ENCODE measurements at regions not wholly inside any gene's neighbourhood (a gene's known extent, or its start where the extent isn't known, plus 50 kb on each side); places are given as distances from the start of the nearest gene placed in this dataset.
A peak's percentile ranks its signal among the peaks of the same experiment; 100 is the strongest.

DNA sequence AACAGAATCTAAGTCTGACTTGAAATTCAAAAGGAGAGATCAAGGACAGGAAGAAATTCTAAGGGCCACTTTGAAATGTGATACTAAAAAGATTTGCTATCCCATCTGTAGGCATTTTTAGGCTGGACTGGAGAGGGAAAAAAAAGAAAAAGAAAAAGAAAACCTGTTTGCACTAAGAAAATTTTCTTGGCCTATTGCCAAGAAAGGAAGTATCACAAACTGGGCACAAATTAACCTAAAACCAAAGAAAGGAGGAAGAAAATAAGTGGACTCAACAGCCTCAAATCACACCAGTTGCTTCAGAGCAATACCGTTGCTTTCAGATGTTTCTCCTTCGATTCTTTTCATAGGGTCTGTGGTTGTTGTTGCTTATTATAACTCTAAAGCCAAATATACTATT lies 287.9 kb upstream of the VRK2 start:
- peaks cover 9% of the 10 kb centered on the region; the same call in 1 of the 2 replicates for H3K4me1 ChIP-seq (ENCODE audit: control insufficient read depth, insufficient read depth, low read length)
- DNase-seq (ENCODE audit: low read depth, low spot score) (no peak), ATAC-seq (no peak)
- ChIA-PET CTCF (interaction anchor here (0.7 kb wide), 1 partner anchor 143 kb away, joined by 9 read pairs; no protein-coding TSS in a partner anchor), POLR2A (no interaction called here)
- H3K36me3 ChIP-seq (ENCODE audit: control insufficient read depth, insufficient read depth, low read length): no peaks in the 10 kb centered on the region
- H3K9me3 ChIP-seq (ENCODE audit: control insufficient read depth, insufficient read depth, low read depth, low read length): no peaks in the 10 kb centered on the region
- no peak for TF ChIP-seq TCF7L2 (IDR thresholded peaks at IDR 0.05; ENCODE audit: low read depth, low read length)
- no peak for TF ChIP-seq REST (IDR thresholded peaks at IDR 0.05; ENCODE audit: insufficient read depth in 1 of 2, low read depth in 2 of 2, low read length in 1 of 2)
- no peak for TF ChIP-seq SIN3A (IDR thresholded peaks at IDR 0.05; ENCODE audit: borderline replicate concordance, insufficient read depth, low read depth, low read length)
- TF ChIP-seq POLR2AphosphoS5 (IDR thresholded peaks at IDR 0.05; ENCODE audit: low read depth, low read length): no peak
- TF ChIP-seq CTCF (IDR thresholded peaks at IDR 0.05): no peak
- no peaks in the 10 kb centered on the region for H3K27me3 ChIP-seq (ENCODE audit: control insufficient read depth, insufficient read depth, low read length)
- H3K27ac ChIP-seq (ENCODE audit: low read length): no peak overlapping the region
- intact Hi-C loops (cut with micrococcal nuclease; ENCODE audit: unreplicated experiment): loop anchor here (5.0 kb wide), 1 partner anchor 689 kb away; no protein-coding TSS in a partner anchor
- no peak overlapping the region for H3K4me3 ChIP-seq (ENCODE audit: low read depth in 2 of 2, low read length in 2 of 2)
- BruUV-seq (replicated peaks): no TSS peak
- in situ Hi-C loops (cut with HindIII; ENCODE audit: low pct_unique_long_range_greater_than_20kb, low sequenced_read_pairs): no loop called here

GRCh38 chr2:57759131-57759530 lies 287.5 kb upstream of the VRK2 start:
- no TSS peak for BruUV-seq (replicated peaks)
- TF ChIP-seq SIN3A (IDR thresholded peaks at IDR 0.05; ENCODE audit: borderline replicate concordance, insufficient read depth, low read depth, low read length): no peak
- TF ChIP-seq REST (IDR thresholded peaks at IDR 0.05; ENCODE audit: insufficient read depth in 1 of 2, low read depth in 2 of 2, low read length in 1 of 2): no peak
- no peak for TF ChIP-seq CTCF (IDR thresholded peaks at IDR 0.05)
- TF ChIP-seq POLR2AphosphoS5 (IDR thresholded peaks at IDR 0.05; ENCODE audit: low read depth, low read length): no peak
- TF ChIP-seq TCF7L2 (IDR thresholded peaks at IDR 0.05; ENCODE audit: low read depth, low read length): no peak
- Histone ChIP-seq H3K27ac (ENCODE audit: low read length) (no peak overlapping the region), H3K4me3 (ENCODE audit: low read depth in 2 of 2, low read length in 2 of 2) (peak overlapping the region in 1 of 2 experiments; percentile 59; a peak in 2 of 4 replicates), H3K36me3 (ENCODE audit: control insufficient read depth, insufficient read depth, low read length) (no peaks in the 10 kb centered on the region), H3K9me3 (ENCODE audit: control insufficient read depth, insufficient read depth, low read depth, low read length) (no peaks in the 10 kb centered on the region), H3K27me3 (ENCODE audit: control insufficient read depth, insufficient read depth, low read length) (no peaks in the 10 kb centered on the region), H3K4me1 (ENCODE audit: control insufficient read depth, insufficient read depth, low read length) (peaks cover 9% of the 10 kb centered on the region; the same call in 1 of the 2 replicates)
- intact Hi-C loops (cut with micrococcal nuclease; ENCODE audit: unreplicated experiment) (loop anchor here (5.0 kb wide), 1 partner anchor 688 kb away; no protein-coding TSS in a partner anchor), in situ Hi-C loops (cut with HindIII; ENCODE audit: low pct_unique_long_range_greater_than_20kb, low sequenced_read_pairs) (no loop called here)
- DNase-seq (ENCODE audit: low read depth, low spot score) (no peak), ATAC-seq (no peak)
- ChIA-PET POLR2A (no interaction called here), CTCF (interaction anchor here (0.6 to 0.7 kb wide), 2 partner anchors 143 to 682 kb away, joined by 6 to 9 read pairs; no protein-coding TSS in a partner anchor)

Measured in Panc1 (cell line).